ENCODE measurements at regions not wholly inside any gene's neighbourhood (a gene's known extent, or its start where the extent isn't known, plus 50 kb on each side); places are given as distances from the start of the nearest gene placed in this dataset.

GRCh38 chr2:136215449-136215848 is 97.5 kb upstream of the CXCR4 start:
- no peak for DNase-seq (ENCODE audit: low read depth)

- no peak for DNase-seq (ENCODE audit: low read depth)
Observed at GRCh38 chr2:136214307-136215200, 96.6 kb upstream of the CXCR4 start.

GRCh38 chr2:136213836-136214235 is 95.9 kb upstream of the CXCR4 start:
- DNase-seq (ENCODE audit: low read depth) = no peak

- DNase-seq (ENCODE audit: low read depth) = no peak
Observed at GRCh38 chr2:136212426-136213378, 94.8 kb upstream of the CXCR4 start.

GRCh38 chr2:136211701-136212100 is 93.8 kb upstream of the CXCR4 start:
- no peak for DNase-seq (ENCODE audit: low read depth)

GRCh38 chr2:136210822-136211221 is 92.9 kb upstream of the CXCR4 start:
- no peak for DNase-seq (ENCODE audit: low read depth)

- no peak for DNase-seq (ENCODE audit: low read depth)
Observed at GRCh38 chr2:136210455-136210805, 92.5 kb upstream of the CXCR4 start.

- no peak for DNase-seq (ENCODE audit: low read depth)
Observed at GRCh38 chr2:136209561-136210454, 91.9 kb upstream of the CXCR4 start.

- DNase-seq (ENCODE audit: low read depth) = no peak
Observed at GRCh38 chr2:136208682-136209420, 90.9 kb upstream of the CXCR4 start.

GRCh38 chr2:136207665-136208064 is 89.7 kb upstream of the CXCR4 start:
- DNase-seq (ENCODE audit: low read depth) = no peak

GRCh38 chr2:136207030-136207623 is 89.2 kb upstream of the CXCR4 start:
- DNase-seq (ENCODE audit: low read depth) = no peak

GRCh38 chr2:136206613-136207012 is 88.7 kb upstream of the CXCR4 start:
- no peak for DNase-seq (ENCODE audit: low read depth)

GRCh38 chr2:136205615-136206014 is 87.7 kb upstream of the CXCR4 start:
- no peak for DNase-seq (ENCODE audit: low read depth)

- DNase-seq (ENCODE audit: low read depth) = no peak
Observed at GRCh38 chr2:136204971-136205370, 87.0 kb upstream of the CXCR4 start.

GRCh38 chr2:136195226-136195625 is 77.3 kb upstream of the CXCR4 start:
- DNase-seq (ENCODE audit: low read depth) = no peak

GRCh38 chr2:136191041-136191440 is 73.1 kb upstream of the CXCR4 start:
- no peak for DNase-seq (ENCODE audit: low read depth)

- DNase-seq (ENCODE audit: low read depth) = no peak
Observed at GRCh38 chr2:136189221-136189782, 71.4 kb upstream of the CXCR4 start.

GRCh38 chr2:136188086-136188485 is 70.1 kb upstream of the CXCR4 start:
- DNase-seq (ENCODE audit: low read depth) = no peak

GRCh38 chr2:136185981-136186776 is 68.2 kb upstream of the CXCR4 start:
- DNase-seq (ENCODE audit: low read depth) = no peak

GRCh38 chr2:136183097-136183496 is 65.1 kb upstream of the CXCR4 start:
- no peak for DNase-seq (ENCODE audit: low read depth)

Measured in stimulated activated CD4-positive, alpha-beta T cell treated with anti-CD3 and anti-CD28 coated beads, Interleukin-2, amount 100 ng/mL, for 4 hours (primary cell).